NOMO-1 treated with dmso at 0.1 percent for 144 hours (cell line): ENCODE measurements at regions not wholly inside any gene's neighbourhood (a gene's known extent, or its start where the extent isn't known, plus 50 kb on each side); places are given as distances from the start of the nearest gene placed in this dataset.

ENCODE experiments used
- DNase-seq: peaks from one replicate; lab custom pipeline; 2025; ENCODE audit not compliant: unreplicated experiment; lab: John Stamatoyannopoulos, UW

- no peak for DNase-seq
Measured at GRCh38 chr6:1257778-1258177, 54.1 kb upstream of the FOXQ1 start.

- DNase-seq = no peak
Measured at GRCh38 chr6:1256435-1257008, 55.4 kb upstream of the FOXQ1 start.

- no peak for DNase-seq
Measured at GRCh38 chr6:1255636-1256365, 56.1 kb upstream of the FOXQ1 start.

DNA sequence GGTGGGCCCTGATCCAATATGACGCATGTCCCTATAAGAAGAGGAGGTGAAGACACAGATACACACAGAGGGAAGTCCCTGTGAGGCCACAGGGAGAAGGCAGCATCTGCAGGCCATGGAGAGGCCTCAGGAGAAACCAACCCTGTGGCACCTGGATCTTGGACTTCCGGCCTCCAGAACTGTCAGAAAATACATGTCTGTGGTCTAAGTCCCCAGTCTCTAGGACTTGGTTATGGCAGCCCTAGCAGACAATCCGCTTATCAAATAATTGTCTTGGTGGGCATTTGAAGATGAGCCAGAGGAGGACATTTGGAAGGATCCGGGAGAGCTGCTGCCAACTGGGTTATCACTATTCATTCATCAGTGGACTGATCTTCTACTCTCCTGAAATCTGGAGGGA is 57.6 kb upstream of the FOXQ1 start:
- DNase-seq = no peak

- DNase-seq = no peak
Measured at GRCh38 chr6:1253816-1254215, 58.1 kb upstream of the FOXQ1 start.

GRCh38 chr6:1251198-1252155 is 60.4 kb upstream of the FOXQ1 start:
- no peak for DNase-seq

DNA sequence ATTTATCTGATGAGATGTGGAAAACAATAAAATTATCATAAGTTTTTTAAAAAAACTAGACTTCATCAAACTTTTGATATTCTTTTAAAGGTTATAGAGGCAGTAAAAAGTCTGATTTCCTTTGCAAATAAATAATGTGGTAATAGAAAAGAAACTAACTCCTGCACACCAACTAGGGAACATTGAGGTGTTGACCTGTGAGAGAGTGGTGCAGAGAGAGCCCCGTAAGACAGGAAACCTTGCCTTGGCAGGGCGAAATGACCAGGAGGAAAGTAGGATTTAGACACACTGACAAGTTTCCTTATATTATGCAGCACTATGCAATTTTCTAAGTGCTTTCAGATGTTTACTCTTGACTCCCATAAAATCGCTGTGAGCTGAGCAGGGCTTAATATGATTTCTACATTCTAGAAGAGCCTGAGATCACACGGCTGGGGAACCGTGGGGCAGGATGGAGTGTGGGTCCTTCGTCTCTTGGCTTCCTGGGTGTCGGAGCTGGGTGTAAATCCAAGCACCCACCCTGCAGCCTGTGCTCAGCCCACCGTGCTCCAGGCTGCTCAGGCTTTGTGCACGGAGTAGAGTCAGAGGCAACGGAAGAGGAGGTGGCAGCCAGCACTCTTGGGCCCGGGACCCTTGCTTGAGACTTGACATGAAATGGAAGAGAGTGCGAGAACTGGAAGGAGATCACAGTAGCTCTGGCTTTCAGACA is 61.3 kb upstream of the FOXQ1 start:
- no peak for DNase-seq

GRCh38 chr6:1247894-1248293 is 64.0 kb upstream of the FOXQ1 start:
- no peak for DNase-seq

DNA sequence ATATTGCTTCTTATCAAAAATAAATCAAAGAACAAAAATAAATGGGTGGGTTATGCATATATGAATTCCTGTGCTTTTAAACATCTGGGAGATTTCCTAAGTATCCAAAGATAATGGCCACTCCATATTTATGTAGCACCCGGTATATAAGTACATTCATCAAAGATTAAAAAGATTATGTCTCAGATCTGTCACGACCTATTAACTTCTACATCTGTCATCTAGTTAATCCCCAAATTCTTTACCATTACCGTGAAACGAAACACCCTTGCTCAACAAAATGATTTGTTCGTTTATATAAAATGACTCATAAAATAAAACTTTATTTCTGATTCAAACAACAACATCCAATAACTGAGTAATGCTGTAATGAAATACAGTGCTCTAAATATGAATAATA is 64.8 kb upstream of the FOXQ1 start:
- no peak for DNase-seq

DNA sequence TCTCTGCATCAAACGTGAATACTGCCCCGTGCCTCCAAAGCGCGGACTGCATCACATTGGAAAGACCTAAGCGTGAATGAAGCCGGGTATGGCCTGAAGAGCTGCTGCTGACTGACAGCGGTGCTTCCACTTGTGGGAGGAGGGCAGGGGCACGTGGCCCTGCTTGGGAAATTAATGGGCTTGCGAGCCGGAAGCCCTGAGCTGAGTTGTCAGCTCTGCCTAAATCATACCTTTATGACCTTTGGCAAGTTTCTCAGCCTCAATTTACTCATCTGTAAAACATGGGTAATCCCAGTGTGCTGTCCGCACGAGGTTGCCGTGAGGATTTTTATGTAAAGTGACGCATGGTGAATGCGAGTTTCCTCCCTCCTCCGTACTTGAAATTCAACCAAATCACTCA is 67.0 kb upstream of the FOXQ1 start:
- no peak for DNase-seq

DNA sequence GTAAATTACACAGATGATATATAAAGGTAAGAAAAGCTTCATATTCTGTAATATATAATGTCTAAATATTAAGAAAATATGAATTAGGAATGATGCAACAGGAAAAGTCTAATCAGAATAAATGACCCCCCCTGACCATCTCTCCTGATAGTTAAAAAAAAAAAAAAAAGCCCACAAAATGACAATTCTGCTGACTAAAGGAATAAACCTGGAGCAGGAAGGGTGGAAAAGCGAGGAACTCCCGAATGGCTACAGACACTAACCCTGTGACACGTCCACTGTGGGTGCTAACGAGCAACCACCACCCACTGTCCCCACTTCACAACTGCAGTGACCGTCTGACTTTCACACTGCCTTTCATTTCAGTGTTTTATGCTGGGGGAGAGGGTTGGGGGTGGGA is 67.6 kb upstream of the FOXQ1 start:
- no peak for DNase-seq

DNA sequence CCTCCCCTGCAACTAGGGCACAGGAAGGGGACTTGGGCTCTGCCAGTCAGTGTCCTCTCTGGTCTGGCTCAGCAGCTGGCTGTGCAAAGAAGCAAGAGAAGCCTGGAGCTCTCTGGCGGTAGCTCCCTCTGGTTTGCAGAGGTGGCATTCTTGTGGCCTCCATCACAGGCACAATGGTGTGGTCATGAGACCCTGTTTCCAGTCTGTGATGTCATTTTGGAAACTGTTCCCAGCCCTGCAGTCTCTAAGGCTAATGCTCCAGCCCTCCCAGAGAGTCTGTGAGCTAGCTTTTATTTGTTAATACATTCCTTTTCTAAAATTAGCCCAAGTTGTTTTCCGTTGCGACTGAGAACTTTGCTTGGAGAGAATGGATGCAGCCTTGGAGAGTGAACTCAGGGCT is 69.5 kb upstream of the FOXQ1 start:
- no peak for DNase-seq

GRCh38 chr6:1242021-1242420 is 69.9 kb upstream of the FOXQ1 start:
- no peak for DNase-seq

GRCh38 chr6:1240766-1241318 is 71.1 kb upstream of the FOXQ1 start:
- DNase-seq = no peak

- DNase-seq = no peak
Measured at GRCh38 chr6:1239805-1240204, 72.1 kb upstream of the FOXQ1 start.

DNA sequence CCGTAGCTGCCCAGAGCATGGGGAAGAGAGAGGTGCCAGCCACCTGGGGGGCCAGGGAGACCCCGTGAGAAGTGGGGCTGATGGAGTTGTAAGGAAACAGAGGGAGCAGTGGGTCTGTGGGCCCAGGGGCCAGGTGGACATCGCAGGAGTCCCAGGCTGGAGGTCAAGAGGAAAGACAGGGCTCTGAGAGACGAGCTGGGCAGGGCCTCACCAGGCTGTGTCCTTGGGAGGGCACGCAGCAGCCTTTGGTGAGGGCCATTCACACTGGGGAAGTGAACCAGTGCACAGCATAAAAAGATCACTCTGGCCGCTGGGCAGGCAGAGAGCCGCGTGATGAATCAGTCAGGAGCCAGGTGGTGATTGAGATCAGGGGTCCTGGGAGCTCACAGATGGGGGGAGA is 73.9 kb upstream of the FOXQ1 start:
- no peak for DNase-seq

DNA sequence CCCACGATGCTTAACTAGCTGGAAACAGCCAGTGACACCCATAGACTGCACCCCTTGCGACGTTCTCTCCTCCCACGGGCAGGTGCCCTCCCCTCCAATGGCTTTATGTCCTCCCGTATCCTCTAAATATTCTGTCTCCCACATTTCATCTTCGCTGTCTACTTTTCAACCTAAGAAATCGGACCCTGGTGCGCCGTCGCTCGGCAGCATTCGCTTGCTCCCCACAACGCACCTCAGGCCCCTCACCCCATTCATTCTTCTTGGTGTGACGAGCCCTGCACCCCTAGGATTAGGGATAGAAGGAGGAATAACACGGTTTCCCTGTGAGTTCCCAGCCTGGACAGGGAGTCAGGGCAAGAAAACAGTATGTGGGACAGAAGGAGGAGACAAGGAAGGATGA is 74.3 kb upstream of the FOXQ1 start:
- no peak for DNase-seq

GRCh38 chr6:1235825-1236224 is 76.1 kb upstream of the FOXQ1 start:
- no peak for DNase-seq

- no peak for DNase-seq
Measured at GRCh38 chr6:1233924-1234323, 78.0 kb upstream of the FOXQ1 start.

DNA sequence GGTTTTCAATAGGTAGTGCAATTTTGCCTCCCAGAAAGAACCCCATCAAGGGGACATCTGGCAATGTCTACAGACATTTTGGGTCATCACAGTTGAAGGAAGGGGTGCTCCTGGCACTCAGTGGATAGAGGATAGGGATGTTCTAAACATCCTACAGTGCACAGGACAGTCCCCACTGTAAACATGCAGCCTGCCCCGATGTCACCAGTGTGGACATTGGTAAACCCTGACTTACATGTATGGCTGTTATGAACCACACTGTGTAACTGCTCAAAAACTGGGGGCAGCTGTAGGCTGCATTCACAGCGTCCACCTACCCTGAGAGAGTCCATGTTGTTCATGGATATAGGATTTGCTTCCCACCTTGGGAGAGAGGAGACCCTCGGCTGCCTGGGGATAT is 79.3 kb upstream of the FOXQ1 start:
- DNase-seq = no peak

DNA sequence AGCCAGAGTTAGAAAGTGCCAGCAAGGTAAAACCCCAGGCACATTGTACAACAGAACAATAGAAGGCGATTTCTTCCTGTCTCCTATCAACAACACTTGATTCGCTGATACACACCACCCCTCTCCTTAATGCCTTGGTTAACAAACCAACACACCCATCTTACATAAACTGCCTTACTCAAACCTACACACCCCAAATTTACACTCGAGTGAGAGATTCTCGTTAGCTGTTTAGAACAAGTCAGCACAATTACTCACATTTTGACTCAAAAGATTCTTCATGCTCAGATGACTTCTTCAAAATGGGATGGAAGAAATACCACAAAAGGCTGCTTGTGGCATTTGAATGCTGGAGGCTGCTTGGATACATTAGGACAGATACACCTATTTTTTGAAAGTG is 80.0 kb upstream of the FOXQ1 start:
- no peak for DNase-seq
